GM21526 (cell line): ENCODE measurements at regions not wholly inside any gene's neighbourhood (a gene's known extent, or its start where the extent isn't known, plus 50 kb on each side); places are given as distances from the start of the nearest gene placed in this dataset.
"Not testable (repeated sequence)": the region's sequence is repeated elsewhere in the genome, so short reads cannot be mapped to it uniquely, and the experiment has no call there.

Experiments used
- ATAC-seq: cut with Tn5 transposase; IDR thresholded peaks from one replicate; pipeline ENCODE4 v1.9.1; 2021; ENCODE audit warnings: moderate library complexity; ENCODE audit not compliant: unreplicated experiment, low FRiP score

DNA sequence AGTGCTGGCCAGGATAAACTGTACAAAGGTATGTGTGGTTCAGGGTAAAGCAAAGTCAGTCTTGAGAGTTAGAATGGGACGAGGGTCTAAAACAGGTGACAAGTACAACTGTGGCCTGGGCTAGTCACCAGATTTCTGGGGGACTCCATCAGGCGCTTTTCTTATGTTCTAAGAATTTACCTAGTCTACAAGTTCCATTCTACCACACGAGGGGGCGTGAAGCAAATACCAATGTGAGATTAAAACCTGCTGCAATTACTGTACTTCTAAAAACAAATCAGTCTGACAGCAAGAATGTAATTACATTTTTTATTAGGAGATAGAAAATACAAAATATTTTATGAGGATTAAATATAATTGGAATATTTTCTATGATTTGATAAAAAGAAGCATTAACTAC is 146.5 kb downstream of the ALOX5 start:
- ATAC-seq = no peak

DNA sequence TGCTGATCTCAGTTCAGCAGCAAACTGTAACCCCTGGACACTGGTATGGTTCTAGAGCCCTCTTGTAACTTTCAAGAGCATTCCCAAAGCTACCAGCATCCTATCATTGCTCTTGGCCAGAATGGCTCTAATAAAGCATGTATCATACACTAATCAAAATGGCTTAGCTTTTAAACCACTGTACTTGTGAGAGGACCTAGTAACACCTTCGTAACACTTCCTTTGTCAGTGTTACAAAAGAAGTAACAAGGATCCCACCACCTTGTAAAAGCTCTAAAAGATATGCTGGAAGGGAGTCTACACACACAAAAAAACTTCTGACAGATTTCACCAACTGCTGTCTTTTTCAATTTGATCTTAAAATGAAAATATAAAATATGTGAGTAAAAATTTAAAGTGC is 144.7 kb downstream of the ALOX5 start:
- ATAC-seq = no peak

DNA sequence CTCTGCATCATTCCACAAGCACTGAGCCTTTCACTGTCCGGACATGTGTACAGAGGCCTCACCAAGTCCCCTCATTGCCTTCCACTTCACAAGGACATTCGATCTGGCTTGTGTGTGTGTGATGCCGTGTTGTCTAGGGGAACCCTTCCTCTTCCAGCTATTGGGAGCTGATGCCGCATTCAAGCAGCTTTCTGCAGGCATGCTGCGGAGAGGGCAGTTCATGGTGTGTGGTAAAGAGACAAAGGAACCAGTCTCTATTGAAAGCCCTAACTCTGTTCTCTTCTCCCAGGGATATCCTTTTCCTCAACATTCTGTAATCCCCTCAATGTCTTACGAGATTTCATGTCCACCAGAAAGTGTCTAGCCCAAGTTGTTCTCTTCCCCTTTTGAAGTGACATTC is 141.6 kb downstream of the ALOX5 start:
- no peak for ATAC-seq

DNA sequence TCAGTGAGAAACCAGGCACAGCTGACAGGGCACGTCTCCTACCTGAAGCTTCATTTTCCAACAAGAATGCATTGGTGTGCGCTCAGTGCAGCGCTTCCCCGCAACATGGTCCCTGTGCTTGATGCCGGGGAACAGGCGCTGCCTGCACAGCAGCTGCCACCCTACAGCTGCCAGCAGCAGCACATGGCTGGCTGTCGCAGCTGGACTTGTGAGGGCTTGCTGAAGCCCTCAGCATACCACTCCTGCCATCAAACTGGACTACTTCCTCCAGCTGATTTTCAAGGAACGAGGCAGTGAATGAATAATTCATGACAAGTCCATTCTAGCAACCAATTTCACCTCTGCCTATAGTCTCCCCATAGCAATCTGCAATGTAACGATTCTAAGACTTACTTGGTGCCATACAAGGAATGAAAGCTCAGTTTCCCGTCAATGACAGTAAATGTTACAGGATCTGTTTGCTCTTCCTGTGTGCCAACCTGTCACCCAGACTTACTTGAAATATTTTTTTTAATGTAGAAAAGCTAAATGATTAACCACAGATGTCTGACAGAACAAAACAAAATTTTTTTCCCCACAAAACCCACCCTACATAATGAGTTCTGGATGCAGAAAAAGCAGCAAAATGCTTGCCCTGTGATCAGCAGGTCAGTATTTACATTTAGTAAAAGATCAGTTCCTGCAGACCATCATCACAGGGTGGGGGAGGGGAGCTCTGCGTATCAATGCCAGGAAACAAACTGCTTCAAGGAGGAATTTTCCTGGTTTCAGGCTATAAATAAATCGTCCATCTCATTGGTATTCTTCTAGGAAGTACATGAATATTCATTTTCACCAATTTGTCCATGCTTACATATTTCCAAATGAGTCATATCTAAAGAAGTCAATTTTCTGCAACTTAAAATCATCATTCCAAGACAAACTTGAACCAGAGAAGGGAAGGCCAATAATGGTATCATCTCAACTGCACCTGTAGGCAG is 140.6 kb downstream of the ALOX5 start:
- ATAC-seq = no peak

DNA sequence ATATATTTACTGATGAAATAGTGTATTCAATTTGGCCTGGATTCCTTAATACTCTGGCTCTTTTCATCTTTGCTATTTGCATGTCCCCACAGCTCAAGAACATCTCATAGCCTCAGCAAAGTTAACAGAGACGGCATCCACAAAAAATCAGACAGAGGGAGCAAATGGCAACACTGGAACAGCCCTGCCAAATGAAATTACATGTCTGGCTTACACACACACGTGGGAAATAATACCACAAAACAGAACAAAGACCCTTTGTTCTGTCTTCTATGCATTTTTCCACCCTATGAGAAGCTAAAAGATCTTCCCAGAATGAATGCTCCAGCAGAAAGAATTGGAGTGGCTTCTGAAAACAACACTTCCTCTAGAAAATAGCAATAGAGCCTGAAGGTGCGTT is 139.5 kb downstream of the ALOX5 start:
- no peak for ATAC-seq

DNA sequence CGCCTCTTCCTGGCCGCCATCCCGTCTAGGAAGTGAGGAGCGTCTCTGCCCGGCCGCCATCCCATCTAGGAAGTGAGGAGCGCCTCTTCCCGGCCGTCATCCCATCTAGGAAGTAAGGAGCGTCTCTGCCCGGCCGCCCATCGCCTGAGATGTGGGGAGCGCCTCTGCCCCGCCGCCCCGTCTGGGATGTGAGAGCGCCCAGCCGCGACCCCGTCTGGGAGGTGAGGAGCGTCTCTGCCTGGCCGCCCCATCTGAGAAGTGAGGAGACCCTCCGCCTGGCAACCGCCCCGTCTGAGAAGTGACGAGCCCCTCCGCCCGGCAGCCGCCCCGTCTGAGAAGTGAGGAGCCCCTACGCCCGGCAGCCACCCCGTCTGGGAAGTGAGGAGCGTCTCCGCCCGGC is 137.9 kb downstream of the ALOX5 start:
- not testable (repeated sequence) for ATAC-seq

DNA sequence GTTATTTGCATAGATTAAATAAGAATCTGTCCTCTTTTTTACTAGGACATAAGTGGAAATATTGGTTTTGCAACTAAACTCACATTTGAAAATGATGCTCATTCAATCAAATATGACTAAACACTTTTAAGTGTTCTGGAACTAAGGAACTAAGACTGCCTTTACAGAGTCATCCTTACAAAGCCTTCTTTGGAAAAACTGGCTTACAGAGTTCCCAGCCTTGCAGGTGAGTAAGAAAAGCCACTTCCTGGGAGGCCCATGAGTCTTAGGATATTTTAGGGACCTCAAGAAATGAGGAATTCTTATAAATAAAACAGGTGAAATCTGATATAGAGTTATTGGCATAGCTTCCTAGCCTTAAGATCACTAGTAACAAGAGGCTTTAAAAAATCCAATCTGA is 135.5 kb downstream of the ALOX5 start:
- ATAC-seq = no peak

DNA sequence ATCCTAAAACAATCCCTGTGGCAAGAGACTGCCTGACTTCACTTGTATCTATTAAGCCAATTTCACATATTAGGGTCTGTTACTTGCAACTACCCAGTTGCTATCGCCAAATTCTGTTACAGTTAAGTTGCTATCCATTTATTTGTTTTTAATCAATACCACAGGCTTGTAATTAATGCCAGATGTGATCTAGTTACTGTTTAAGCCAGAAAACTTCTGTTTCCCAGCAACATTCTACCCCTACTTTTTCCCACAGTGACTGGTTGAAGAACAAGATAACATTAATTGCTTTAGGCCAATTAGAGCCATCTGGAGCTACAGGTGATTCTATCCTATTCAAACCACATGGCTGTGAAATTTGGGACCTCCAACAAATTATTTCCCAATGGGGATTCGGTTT is 131.3 kb downstream of the ALOX5 start:
- no peak for ATAC-seq

DNA sequence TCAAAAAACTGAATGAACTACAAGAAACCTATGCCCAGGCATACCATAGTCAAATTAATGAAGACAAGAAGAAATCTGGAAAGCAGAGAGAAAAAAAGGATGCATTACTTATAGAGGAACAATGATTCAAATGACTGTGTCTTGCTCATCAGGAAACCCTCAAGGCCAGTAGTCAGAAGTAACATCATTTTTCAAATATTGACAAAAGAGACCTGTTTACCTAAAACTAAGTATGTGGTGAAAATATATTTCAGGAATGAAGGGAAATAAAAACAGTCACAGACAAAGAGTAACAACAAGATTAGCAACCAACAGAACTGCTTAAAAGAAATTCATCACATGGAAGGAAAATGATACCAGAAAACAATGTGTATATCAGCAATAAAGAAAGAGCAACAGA is 128.4 kb downstream of the ALOX5 start:
- no peak for ATAC-seq

DNA sequence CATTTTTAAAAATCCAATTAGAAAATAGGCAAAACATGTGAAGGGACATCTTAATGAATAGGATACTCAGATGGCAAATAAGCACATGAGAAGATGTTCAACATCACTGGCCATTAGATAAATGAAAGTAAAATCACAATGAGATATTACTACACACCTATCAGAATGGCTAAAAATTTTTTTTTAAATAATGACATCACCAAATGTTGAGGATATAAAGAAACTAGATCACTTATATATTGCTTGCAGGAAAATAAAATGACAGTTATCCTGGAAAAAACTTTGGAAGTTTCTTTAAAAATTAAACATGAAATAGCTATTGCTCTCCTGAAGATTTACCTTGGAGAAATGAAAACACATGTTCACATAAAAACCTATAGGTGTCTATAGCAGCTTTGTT is 127.8 kb downstream of the ALOX5 start:
- ATAC-seq = no peak

DNA sequence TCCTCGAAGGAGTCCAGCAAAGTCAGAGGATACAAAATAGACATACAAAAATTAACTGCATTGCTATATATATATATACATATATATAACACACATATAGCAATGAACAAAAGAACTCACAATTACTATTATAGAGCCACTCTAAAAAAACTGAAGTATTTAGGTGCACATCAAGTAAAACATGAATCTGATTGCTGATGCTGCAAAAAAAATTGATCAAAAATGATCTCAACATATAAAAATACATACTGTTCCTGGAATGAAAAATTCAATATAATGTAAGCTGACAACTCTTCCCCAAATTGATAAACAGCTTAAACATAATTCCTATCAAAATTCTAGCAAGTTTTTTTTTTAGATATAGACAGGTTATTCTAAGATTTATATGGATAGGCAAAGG is 126.8 kb downstream of the ALOX5 start:
- no peak for ATAC-seq

DNA sequence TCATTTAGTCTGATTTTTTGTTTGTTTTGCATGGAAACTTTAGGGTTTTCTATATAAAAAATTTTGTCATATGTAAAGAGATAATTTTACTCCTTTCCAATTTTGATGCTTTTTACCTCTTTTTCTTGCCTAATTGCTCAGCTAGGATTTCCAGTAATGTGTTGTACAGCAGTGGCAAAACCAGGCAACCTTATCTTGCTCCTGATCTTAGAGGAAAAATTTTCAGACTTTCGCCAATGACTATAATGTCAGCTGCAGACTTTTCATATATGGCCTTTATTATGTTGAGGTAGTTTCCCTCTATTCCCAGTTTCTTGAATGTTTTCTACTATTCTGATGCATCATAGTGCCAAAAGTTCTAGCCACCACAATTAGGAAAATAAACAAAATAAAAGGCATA is 126.3 kb downstream of the ALOX5 start:
- no peak for ATAC-seq

DNA sequence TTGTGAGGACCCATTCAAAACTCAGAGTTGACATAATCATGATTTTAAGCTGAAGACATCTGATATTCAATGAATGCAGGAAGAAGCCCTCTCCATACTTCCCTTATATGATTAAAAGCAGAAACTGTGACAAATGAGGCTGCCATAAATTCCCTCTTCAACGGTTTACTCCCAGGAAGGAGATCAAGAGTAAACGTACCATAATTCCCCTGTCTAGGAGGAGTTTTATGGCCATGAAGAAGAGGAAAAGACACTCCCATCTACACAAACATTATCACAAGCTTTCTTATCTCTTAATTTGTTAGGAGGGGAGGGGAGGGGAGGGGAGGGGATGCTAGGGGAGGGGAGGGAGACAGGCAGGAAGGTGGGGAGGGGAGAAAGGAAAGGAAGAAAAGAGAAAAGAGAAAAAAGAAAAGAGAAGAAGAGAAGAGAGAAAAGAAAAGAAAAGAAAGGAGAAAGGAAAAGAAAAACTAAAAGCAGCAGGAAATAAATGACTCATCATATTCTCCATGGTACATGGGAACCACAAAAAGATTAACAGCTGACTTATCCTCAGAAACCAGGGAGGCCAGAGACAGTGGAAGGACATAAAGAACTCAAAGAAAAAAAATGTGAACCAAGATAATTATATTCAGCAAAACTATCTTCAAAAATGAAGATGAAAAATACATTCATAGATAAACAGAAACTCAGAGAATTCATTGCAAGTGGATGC is 121.6 kb downstream of the ALOX5 start:
- no peak for ATAC-seq
